ENCODE measurements at regions not wholly inside any gene's neighbourhood (a gene's known extent, or its start where the extent isn't known, plus 50 kb on each side); places are given as distances from the start of the nearest gene placed in this dataset.

- Histone ChIP-seq H3K36me3 (no peaks in the 10 kb centered on the region), H3K4me3 (no peak overlapping the region), H3K27ac (no peak overlapping the region), H3K4me1 (ENCODE audit: low read depth) (no peaks in the 10 kb centered on the region), H3K9me3 (ENCODE audit: low read depth) (no peaks in the 10 kb centered on the region), H3K27me3 (no peaks in the 10 kb centered on the region)
- DNase-seq (ENCODE audit: low read depth in 1 of 2, low spot score in 1 of 2): no peak
- no peak for TF ChIP-seq CTCF (IDR thresholded peaks at IDR 0.05; ENCODE audit: low read depth, low read length)
Measured at GRCh38 chr2:35946478-35946877, 409.1 kb upstream of the CRIM1 start.

GRCh38 chr2:35938838-35939237 lies 416.7 kb upstream of the CRIM1 start:
- no peaks in the 10 kb centered on the region for H3K36me3 ChIP-seq

GRCh38 chr2:35933031-35933430 lies 422.5 kb upstream of the CRIM1 start:
- H3K27ac ChIP-seq: no peak overlapping the region
- no peak for TF ChIP-seq CTCF (IDR thresholded peaks at IDR 0.05; ENCODE audit: low read depth, low read length)
- H3K4me1 ChIP-seq (ENCODE audit: low read depth): no peaks in the 10 kb centered on the region
- H3K4me3 ChIP-seq: no peak overlapping the region
- DNase-seq (ENCODE audit: low read depth in 1 of 2, low spot score in 1 of 2): no peak
- no peaks in the 10 kb centered on the region for H3K27me3 ChIP-seq
- H3K9me3 ChIP-seq (ENCODE audit: low read depth): no peaks in the 10 kb centered on the region
- no peaks in the 10 kb centered on the region for H3K36me3 ChIP-seq

More at GRCh38 chr2:35938838-35939237, 416.7 kb upstream of the CRIM1 start:
- no peak overlapping the region for H3K27ac ChIP-seq
- TF ChIP-seq CTCF (IDR thresholded peaks at IDR 0.05; ENCODE audit: low read depth, low read length): no peak
- no peak for DNase-seq (ENCODE audit: low read depth in 1 of 2, low spot score in 1 of 2)
- H3K9me3 ChIP-seq (ENCODE audit: low read depth): no peaks in the 10 kb centered on the region
- H3K4me1 ChIP-seq (ENCODE audit: low read depth): no peaks in the 10 kb centered on the region
- no peaks in the 10 kb centered on the region for H3K27me3 ChIP-seq
- H3K4me3 ChIP-seq: no peak overlapping the region

- H3K4me1 ChIP-seq (ENCODE audit: low read depth): no peaks in the 10 kb centered on the region
- H3K9me3 ChIP-seq (ENCODE audit: low read depth): no peaks in the 10 kb centered on the region
- no peak overlapping the region for H3K4me3 ChIP-seq
- H3K27ac ChIP-seq: no peak overlapping the region
- TF ChIP-seq CTCF (IDR thresholded peaks at IDR 0.05; ENCODE audit: low read depth, low read length): no peak
- DNase-seq (ENCODE audit: low read depth in 1 of 2, low spot score in 1 of 2): no peak
- no peaks in the 10 kb centered on the region for H3K27me3 ChIP-seq
- no peaks in the 10 kb centered on the region for H3K36me3 ChIP-seq
Measured at GRCh38 chr2:35932276-35932963, 423.2 kb upstream of the CRIM1 start.

DNA sequence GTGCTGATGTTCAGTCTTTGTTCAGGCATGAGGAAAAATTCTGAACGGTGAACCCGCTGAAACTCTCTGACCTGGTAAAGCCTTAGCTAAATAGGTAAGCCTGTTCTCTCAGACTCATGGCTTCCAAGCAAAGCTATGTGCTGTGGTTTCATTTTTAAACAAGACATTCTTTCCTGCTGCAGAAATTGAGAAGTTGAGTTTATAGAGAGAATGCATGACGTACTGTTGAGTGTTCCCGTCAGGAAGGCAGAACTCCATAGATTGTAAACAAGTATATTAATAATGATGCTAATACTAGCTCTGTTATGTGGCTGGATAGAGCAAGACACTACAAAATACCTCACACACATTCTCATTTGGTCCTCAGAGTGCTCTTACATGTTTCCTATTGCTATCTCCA lies 424.0 kb upstream of the CRIM1 start:
- Histone ChIP-seq H3K27ac (no peak overlapping the region), H3K4me3 (no peak overlapping the region), H3K4me1 (ENCODE audit: low read depth) (no peaks in the 10 kb centered on the region), H3K9me3 (ENCODE audit: low read depth) (no peaks in the 10 kb centered on the region), H3K27me3 (no peaks in the 10 kb centered on the region), H3K36me3 (no peaks in the 10 kb centered on the region)
- no peak for DNase-seq (ENCODE audit: low read depth in 1 of 2, low spot score in 1 of 2)
- no peak for TF ChIP-seq CTCF (IDR thresholded peaks at IDR 0.05; ENCODE audit: low read depth, low read length)
